Ishikawa (cell line): ENCODE measurements at regions not wholly inside any gene's neighbourhood (a gene's known extent, or its start where the extent isn't known, plus 50 kb on each side); places are given as distances from the start of the nearest gene placed in this dataset.

Source experiments
- CEBPB ChIP-seq: IDR thresholded peaks from 2 replicates; pipeline ENCODE4 v1.6.1; 2012
- EP300 ChIP-seq: IDR thresholded peaks from 2 replicates; pipeline ENCODE4 v1.6.1; 2012; ENCODE audit warnings: borderline replicate concordance
- FOXM1 ChIP-seq: IDR thresholded peaks from 2 replicates; pipeline ENCODE4 v1.6.1; 2012; ENCODE audit warnings: low read depth, borderline replicate concordance
- MAX ChIP-seq: IDR thresholded peaks from 2 replicates; pipeline ENCODE4 v1.6.1; 2012
- NFIC ChIP-seq: IDR thresholded peaks from 2 replicates; pipeline ENCODE4 v1.6.1; 2012
- RAD21 ChIP-seq: IDR thresholded peaks from 2 replicates; pipeline ENCODE4 v1.6.1; 2012; ENCODE audit warnings: low read depth
- TAF1 ChIP-seq: IDR thresholded peaks from 2 replicates; pipeline ENCODE4 v1.6.1; 2012; ENCODE audit warnings: low read depth, mild to moderate bottlenecking
- TCF12 ChIP-seq: IDR thresholded peaks from 2 replicates; pipeline ENCODE4 v1.6.1; 2012; ENCODE audit warnings: low read depth
- USF1 ChIP-seq: IDR thresholded peaks from 2 replicates; pipeline ENCODE4 v1.6.1; 2012
- YY1 ChIP-seq: IDR thresholded peaks from 2 replicates; pipeline ENCODE4 v1.6.1; 2012; ENCODE audit warnings: low read depth
- TF ChIP-seq, protein P1 (sequence below): IDR thresholded peaks from 2 replicates; pipeline ENCODE4 v1.6.1; 2012; ENCODE audit warnings: low read depth, mild to moderate bottlenecking

DNA sequence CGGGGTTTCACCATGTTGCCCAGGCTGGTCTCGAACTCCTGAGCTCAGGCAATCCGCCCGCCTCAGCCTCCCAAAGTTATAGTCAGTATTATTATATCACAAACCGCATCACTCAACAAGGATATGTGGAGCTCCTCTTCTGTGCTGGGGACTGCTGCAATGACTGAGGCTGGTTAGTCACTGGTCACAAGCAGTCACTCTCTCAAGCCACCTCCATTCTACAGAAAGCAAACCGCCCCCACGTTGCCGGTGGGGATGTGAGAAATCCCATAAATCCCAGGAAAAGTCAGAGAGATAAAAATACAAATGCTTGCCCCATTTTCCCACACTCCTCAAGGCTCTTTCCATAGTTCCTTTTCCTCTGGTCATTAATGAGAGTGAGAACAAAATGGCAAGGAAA is 155.7 kb downstream of the ADSS2 start:
- TF ChIP-seq NFIC (no peak), CEBPB (no peak), RAD21 (no peak), EP300 (no peak), FOXM1 (no peak), MAX (no peak), YY1 (no peak), TAF1 (no peak), TCF12 (no peak), USF1 (no peak)
- TF ChIP-seq, protein P1, sequence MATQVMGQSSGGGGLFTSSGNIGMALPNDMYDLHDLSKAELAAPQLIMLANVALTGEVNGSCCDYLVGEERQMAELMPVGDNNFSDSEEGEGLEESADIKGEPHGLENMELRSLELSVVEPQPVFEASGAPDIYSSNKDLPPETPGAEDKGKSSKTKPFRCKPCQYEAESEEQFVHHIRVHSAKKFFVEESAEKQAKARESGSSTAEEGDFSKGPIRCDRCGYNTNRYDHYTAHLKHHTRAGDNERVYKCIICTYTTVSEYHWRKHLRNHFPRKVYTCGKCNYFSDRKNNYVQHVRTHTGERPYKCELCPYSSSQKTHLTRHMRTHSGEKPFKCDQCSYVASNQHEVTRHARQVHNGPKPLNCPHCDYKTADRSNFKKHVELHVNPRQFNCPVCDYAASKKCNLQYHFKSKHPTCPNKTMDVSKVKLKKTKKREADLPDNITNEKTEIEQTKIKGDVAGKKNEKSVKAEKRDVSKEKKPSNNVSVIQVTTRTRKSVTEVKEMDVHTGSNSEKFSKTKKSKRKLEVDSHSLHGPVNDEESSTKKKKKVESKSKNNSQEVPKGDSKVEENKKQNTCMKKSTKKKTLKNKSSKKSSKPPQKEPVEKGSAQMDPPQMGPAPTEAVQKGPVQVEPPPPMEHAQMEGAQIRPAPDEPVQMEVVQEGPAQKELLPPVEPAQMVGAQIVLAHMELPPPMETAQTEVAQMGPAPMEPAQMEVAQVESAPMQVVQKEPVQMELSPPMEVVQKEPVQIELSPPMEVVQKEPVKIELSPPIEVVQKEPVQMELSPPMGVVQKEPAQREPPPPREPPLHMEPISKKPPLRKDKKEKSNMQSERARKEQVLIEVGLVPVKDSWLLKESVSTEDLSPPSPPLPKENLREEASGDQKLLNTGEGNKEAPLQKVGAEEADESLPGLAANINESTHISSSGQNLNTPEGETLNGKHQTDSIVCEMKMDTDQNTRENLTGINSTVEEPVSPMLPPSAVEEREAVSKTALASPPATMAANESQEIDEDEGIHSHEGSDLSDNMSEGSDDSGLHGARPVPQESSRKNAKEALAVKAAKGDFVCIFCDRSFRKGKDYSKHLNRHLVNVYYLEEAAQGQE, result no peak
